DMS 273 (cell line): ENCODE measurements at regions not wholly inside any gene's neighbourhood (a gene's known extent, or its start where the extent isn't known, plus 50 kb on each side); places are given as distances from the start of the nearest gene placed in this dataset.
"Not testable (repeated sequence)": the region's sequence is repeated elsewhere in the genome, so short reads cannot be mapped to it uniquely, and the experiment has no call there.

ENCODE experiments used
- DNase-seq: peaks from one replicate; lab custom pipeline; 2025; ENCODE audit not compliant: unreplicated experiment; lab: John Stamatoyannopoulos, UW

DNA sequence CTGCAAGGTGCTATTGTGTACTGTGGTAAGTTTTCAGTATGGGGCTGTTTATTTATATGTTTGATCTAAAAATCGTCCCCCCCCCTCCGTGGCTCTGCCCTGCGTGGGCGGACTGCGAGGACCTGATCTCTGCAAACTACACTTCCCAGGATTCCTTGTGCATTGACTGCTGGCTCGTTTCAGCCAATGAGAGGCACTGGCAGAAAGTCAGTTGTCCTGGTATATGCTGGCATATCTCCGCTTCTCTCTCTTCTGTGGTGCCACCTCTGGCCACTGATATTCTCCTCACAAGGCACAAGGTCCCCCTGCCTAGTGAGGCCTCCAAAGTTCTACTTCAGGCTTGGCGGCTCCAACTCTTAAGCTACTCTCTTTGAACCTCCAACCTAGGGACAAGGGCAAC, 168.8 kb upstream of the ZFP42 start:
- DNase-seq, result peak; percentile 4

DNA sequence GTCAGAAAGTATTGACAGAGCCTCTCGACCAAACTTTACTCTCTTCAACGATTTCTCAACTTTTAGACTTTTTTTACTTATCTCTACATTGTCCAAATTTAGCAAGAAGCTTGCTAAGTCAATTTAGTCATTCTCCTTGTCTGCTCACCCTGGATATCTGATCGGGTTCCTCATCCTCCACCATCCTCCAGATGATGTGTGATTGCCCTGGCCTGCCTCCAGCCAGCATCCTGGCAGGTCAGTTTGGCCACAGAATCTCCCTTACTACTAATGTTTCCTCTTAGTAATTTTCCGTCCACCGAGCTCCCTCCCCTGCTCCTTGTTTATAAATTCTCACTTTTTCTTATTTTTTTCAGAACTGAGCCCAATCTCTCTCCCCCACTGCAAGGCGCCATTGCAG, 167.9 kb upstream of the ZFP42 start:
- no peak for DNase-seq

DNA sequence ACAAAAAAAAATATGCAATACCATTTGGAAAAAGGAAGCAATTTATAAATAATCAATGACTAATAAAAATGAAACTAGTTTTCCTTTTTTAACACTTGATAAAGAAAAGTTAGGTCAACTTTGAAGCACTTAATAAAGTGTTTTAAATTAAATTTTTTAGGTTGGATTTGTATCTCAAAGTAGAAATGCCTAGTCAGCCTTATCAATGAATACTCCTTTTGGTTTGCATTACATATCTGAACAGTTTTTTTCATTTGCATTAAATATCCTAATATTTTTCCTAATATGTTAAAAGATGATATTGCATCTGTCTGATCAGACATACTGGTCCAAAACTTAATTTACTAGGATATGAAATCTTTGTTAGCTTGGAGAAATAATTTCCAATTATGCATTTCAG, 155.8 kb upstream of the ZFP42 start:
- DNase-seq, result no peak

DNA sequence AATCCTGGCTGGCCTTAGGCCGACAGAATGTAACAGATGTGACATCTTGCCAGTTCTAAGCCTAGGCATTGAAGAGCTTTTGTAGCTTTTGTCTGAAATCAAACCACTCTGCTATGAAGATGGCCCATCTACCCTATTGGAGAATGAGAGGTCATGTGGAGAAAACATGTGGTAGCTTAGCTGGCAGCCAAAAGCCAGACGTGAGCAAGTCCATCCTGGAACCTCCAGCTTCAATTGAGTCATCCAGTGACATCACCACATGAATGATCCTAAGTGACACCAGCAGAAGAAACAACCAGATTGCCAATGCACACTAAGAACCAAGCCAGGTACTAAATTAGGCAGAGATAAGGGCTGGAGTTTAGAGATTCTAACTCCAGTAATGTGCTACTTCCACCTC, 154.8 kb upstream of the ZFP42 start:
- peak; percentile 32 for DNase-seq

DNA sequence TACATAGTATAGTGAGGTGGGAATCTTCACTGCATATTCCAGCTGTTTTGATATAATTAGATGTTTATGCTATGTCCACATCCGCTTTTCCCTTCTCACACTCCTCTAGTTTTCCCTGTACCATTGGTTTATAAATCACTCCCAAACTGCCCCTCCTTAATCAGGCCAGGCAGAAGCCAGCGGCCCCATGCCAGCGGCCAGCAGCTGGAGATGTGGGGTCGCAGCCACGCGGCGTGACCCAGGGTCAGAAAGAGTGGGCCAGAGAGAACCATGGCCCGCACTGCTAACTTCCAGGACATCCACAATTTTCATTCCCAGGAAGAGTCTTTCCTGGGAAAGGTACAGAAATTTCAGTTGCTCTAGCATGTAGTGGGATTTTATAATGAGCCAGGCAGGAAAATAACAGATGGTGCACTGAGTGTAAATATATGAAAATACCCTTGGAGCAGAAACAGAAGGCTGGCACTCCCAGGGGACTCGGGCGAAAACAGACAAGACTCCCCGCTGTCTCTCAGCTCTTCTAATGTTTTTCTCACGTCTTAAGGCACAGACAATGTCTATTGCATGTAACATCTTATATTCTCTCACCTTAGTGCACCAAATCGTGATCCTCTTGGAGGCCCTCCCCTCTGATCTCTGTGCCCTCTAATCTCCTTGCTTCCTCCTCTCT, 145.9 kb upstream of the ZFP42 start:
- DNase-seq, result peak; percentile 89

DNA sequence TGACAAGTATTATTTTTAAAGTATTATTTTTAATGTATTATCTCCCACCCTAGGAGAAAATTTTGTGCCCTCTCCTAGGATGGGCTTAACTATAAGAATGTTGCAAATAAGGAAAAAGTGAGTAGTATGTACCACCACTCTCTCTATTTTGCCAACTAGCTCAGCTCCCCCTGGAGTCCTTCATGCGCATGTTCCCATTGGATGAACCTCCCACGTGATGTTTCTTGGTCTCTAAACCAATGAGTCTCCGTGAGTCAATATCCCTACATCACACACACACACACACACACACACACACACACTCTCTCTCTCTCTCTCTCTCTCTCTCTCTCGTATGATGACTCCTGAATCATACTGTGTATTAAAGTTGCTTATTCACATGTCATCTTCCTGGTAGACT, 129.7 kb upstream of the ZFP42 start:
- DNase-seq, result no peak

DNA sequence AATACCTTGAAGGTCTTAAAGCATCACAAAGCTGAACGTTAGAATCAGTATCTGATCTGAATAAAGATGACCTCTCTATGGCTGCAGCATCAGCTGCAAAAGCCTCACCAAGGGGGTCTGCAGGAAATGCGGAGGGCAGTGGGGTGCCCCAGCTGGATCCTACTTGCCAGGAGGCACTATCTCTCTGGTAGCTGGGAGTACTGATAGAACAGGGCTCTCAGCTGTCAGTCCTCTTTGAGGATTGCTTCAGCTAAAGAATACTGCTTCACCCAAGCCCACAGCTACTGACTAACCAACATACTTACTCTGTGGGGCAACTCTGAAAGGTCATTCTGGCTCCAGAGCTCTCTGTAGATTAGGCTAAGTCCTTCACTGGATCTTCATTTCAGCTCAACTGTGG, 112.5 kb upstream of the ZFP42 start:
- no peak for DNase-seq

DNA sequence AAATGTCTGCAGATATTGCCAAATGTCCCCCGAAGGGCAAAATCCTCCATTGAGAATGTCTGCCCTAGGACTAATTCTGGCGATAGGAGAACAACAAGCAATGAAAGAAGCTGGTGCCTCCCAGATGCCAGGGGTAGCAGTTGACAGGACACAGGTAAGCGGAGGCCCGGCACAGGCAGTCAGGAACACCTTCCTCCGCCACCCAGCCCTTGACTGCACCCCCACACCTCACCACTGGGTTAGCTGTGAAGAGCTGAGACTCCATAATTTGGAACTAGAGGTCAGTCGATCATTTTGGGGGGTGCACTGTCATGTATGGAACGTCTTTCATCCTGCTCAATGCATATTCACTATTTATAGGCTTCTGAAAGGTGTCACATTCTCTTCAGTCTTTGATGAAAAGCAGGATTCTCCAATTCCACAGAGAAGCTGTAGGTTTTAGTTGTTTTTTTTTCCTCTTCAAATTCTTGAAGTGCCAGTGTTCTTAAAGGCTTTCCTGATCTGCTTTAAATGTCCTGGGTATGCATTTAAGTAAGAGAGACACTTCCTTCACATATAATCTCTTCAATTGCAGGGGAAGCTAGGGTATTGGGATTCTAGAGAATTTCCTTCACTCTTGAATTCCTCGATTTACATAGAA, 111.6 kb upstream of the ZFP42 start:
- DNase-seq, result no peak

DNA sequence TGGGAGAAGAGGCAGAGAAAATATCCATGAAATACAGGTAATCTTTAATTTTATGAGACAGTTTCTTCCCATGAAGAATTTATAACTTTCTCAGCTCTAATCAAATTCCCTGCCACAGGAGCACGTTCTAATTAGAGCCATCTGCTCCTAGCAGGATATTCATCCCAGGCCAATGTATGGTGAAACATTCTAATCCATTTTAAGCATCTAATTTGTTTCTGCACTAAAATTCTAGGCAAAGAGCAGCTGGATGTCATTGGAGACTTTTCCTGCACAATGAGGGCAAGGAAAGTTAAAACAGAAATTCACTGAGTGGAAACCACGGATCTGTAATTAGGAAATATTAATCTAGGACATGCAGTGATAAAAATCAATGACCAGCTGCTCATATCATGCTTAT, 107.7 kb upstream of the ZFP42 start:
- DNase-seq, result peak; percentile 61

DNA sequence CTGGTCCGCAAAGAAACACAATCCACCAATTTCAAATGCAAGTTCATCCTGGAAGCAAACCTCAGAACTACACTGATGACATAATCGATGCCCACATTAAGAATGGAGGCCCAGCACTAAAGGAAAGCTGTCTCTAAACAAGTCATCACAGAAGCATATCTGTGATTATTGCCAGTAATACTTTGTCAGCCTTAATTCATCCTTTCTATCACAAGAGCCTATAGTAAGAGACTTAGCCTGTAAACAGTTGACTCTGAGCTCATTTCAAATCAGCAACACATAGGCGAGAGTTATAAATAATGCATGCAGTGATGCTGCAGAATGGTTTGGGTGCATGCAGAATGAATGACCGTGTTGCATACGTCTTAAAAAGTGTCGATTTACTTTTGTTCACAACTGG, 105.9 kb upstream of the ZFP42 start:
- DNase-seq, result no peak

DNA sequence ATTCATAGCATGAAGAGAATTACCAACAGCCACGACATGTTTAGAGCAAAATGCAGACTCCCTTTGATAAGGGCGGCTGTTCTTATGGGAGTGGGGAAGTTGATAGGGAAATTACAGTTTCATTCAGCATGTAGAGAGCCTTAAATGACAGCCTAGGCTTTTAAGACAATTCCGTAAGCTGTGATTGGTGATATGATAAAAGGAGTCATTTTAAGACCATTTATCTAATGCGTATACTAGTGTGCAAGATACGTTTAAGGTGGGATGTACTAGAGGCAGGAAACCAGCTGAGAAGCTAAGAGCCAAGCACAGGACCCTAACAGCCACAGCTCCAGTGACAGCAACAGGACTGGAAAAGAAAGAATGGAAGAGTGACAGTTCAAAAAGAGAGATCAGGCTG, 102.2 kb upstream of the ZFP42 start:
- no peak for DNase-seq

DNA sequence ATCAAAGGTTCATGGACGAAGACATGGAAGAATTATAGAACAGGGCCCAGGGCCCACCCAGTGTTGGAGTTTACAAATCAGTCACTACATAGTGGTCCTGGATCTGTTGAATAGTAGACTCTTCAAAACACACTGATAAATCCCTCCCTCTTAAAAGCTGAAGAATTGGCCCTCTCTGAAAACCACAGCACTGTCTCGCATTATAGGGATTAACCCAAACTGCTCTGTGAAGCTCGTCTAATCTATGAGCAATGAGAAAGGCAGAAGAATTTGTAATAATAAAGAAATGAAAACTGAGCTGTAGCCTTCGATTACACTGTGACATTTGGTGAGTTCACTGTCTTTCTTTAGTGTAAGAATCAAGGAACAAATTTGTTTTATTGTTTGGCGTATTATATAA, 92.5 kb upstream of the ZFP42 start:
- DNase-seq, result no peak

DNA sequence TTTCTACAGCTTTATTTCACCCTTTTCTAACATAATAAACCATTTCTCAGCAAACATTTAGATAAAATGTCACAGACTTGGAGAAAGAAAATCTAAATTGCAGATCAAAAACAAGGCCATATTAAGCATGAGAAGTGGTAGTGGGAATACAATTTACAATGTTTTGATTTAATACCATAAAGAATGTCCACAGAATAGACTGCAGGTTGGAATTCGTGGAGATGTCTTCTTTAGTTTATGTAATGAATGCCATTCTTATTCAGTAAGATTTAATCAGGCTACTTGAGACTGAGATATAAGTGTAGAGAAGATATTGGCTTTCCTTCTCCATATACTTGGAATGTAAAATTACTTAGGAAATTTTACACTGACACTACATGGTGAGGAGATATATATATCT, 91.9 kb upstream of the ZFP42 start:
- DNase-seq, result no peak

DNA sequence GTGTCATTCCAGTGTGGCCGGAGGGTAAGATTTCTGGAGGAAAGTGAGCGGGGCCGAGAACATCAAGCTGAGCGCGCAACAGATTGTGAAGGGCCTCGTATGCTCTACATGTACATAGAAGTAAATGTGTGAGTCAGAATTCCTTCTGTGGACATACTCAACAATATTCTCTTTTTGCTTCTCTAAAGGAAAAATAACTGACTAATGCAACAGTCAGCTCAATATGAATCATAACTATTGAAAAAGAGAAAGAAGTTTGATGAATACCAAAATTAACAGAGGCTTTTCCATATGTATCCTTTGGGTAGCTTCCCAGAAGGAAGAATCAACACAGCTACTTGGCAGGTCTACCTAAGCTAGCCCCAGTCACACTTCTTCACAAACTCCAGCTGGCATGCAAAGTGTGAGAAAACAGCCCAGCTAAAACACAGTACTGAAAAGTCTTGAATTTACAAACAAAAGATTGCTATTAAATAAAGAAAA, 87.5 kb upstream of the ZFP42 start:
- DNase-seq, result no peak

DNA sequence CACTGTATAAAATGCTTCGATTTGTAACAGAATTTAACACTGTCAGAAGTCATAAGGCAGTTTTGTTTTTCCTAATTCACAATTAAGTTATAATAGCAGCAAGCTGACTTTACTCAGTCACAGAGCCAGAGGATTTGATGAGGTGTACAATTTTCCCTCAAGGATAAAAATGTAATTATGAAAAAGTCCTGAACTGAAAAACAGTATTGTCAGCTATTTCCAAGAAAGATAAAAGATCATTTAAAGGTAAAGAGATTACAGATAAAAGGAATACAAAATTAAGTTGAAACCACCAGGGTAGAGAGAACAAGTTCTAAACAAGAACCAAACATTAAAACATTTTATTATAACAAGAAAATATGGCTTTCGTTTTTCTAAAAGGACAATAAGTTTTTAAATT, 86.8 kb upstream of the ZFP42 start:
- no peak for DNase-seq

DNA sequence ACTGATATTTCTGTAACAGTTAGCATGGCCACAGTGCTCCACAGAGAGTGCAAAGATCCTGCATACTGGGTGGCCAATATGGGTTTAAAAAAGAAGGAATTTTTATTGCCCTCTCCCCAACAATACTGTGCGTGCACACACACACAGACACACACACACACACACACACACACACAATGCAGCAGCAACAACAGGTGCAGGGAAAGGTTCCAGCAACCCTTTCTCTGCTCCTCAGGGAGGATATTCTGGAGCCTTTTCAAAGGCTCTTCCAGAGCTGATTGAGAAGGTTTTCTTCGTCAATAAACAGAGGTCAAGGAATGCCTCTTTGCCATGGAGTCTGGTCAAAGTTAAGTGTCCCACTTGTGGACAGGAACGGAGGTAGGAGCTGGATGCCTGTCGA, 84.8 kb upstream of the ZFP42 start:
- no peak for DNase-seq

DNA sequence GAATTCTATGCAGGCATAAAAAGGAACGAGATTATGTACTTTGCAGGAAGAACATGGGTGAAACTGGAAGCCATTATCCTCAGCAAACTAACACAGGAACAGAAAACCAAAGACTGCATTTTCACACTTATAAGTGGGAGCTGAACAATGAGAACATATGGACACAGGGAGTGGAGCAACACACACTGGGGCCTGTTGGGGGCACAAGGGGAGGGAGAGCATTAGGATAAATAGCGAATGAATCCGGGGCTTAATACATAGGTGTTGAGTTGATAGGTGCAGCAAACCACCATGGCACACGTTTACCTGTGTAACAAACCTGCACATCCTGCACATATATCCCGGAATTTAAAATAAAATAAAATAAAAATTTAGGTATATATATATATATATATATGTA, 80.2 kb upstream of the ZFP42 start:
- DNase-seq, result not testable (repeated sequence)

DNA sequence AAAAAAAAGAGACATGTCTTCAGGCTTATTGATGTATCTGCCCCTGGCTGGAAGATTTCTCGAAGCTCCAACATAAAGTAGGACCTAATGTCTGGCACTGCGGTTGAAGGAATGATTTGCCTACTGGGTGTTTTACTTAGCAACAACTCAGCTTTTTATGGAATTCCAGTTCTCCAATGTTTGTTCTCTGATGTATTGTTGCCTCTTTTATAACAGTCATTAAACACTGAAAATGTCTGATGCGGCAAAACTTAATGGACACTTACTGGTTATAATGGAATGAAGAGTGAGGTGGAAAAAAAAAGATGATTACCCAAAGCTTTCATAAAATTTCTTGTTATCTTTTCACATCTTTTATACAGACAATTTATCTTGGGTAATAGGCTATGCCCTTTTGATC, 75.6 kb upstream of the ZFP42 start:
- no peak for DNase-seq

DNA sequence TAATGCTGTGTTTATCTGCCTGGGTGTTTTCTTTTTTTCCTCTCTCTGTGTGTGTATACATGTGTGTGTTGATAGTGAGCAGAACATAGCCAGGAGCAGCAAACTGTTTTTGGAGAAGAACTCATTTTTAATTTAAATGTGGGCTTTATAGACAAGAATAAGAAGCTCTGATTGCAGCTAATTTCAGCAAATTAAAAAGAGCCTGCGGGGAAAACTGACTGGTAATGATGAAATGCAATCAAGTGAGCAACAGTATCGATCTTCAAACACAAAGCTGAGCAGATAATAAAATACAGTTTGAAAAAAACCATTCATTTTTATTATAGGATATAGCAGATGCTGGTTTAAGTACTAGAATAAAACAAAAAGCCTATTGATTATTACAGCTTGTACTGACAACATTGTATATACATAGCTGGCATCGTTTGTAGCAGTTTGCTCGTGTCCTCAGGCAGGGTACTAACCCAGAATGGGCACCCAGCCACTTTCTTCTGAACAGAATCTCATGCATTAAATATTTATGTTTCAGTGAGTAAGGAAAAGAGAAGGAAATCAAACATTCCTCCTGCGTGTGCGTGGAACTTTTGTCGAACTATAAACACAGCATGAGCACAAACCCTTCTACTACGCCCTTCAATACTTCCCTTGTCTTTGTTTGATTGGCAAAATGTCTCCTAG, 73.5 kb upstream of the ZFP42 start:
- DNase-seq, result no peak

DNA sequence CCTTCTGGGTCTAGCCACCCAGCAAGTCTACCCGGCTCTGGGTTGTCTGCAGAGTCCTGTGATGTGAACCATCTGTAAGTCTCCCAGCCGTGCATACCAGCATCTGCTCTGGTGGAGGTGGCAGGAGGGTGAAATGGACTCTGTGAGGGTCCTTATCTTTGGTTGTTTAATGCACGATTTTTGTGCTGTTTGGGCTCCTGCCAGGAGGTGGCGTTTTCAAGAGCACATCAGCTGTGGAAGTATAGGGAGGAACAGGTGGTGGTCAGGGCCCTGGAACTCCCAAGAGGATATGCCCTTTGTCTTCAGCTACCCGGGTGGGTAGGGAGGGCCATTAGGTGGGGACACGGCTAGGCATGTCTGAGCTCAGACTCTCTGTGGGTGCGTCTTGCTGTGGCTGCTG, 66.5 kb upstream of the ZFP42 start:
- DNase-seq, result peak; percentile 48

DNA sequence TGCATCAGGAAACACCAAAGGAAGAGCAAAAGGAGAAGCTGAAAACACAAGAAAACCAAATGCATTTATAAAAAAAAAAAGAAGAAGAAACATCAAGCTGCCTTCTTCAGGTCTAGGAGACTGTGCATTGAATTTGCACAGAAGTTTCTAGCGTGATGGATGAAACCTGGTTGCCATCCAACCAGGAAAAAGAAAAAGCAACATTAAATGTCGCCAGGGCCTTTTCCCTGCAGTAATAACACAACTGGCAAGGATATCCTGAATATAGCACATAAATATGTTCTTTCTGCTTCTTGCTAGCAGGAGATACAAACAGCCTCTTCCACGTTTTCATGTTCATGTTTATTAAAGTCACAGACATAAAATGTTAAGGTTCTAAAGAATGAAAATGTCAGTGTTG, 60.8 kb upstream of the ZFP42 start:
- no peak for DNase-seq

DNA sequence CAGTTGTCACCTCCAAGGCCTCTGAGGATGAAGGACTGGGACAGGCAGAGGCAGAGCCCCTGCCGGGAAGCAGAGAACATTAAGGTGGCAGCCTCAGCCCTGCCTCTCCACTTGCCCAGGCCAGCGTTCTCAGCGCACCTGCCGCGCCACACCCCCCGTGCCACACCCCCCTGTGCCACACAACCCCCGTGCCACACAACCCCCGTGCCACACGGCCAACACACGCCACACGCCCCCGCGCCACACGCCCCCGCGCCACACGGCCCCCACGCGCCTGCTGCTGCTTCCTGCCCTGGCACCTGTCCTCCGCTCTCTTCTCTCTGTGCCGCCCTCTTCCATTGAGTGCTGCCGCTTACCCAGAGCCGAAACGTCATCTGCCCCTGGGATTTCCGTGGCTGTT, 58.0 kb upstream of the ZFP42 start:
- no peak for DNase-seq

DNA sequence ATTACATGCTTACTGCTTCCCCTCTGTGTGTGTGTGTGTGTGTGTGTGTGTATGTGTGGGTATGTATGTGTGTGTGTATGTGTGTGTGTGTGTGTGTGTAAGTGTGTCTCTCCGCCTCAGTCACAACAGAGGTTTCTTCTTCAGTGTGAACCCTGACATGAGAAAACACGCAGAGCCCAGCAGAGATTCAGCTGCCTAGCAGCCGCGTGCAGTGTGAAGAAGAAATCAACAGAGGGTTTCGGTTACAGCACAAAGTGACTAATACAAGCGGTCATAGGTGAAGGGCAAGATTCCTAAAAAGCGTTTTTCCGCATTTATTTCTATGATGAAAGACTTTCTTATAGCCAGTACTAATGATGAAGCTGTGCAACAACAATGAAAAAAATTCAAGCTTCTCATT, 55.3 kb upstream of the ZFP42 start:
- no peak for DNase-seq
